Ishikawa (cell line): ENCODE measurements at regions not wholly inside any gene's neighbourhood (a gene's known extent, or its start where the extent isn't known, plus 50 kb on each side); places are given as distances from the start of the nearest gene placed in this dataset.

ENCODE experiments used
- NFIC ChIP-seq: IDR thresholded peaks from 2 replicates; pipeline ENCODE4 v1.6.1; 2012
- TAF1 ChIP-seq: IDR thresholded peaks from 2 replicates; pipeline ENCODE4 v1.6.1; 2012; ENCODE audit warnings: low read depth, mild to moderate bottlenecking

DNA sequence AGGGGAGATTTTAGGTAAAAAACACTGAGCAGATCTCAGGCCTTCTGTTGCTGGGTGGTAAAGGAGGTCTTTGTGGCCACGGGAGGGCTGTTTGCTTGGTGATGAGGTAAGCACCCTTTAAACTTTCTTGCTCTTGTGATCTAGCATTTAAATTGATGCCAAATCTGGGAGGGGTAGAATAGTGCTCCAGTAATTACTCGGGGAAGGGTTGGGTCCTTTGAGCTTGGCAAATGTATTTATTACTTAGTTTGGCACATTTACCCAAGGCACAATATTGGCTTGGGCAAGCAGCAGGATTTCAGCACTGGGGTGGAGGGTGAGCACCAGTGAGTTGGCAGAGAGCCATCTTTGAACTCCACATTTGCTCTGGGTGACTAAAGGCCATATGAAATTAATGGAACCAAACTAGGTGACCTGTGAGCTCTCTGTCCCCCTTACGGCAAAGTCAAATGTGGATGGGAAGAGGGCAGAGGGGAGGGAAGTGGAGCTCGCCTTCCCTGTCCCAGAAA is 185.9 kb upstream of the ONECUT1 start:
- TF ChIP-seq NFIC (no peak), TAF1 (no peak)
